ENCODE measurements at regions not wholly inside any gene's neighbourhood (a gene's known extent, or its start where the extent isn't known, plus 50 kb on each side); places are given as distances from the start of the nearest gene placed in this dataset.

- no peaks in the 10 kb centered on the region for H3K4me1 ChIP-seq (ENCODE audit: control insufficient read depth in 1 of 2, insufficient read depth in 2 of 2, low read depth in 1 of 2, low read length in 1 of 2)
- H3K27me3 ChIP-seq (ENCODE audit: insufficient read depth), result no peaks in the 10 kb centered on the region; the same call in 1 of the 2 replicates
- no peak overlapping the region for H3K27ac ChIP-seq (ENCODE audit: low read depth in 2 of 2, low read length in 1 of 2)
- H3K4me2 ChIP-seq, result no peak overlapping the region
- no peaks in the 10 kb centered on the region for H4K20me1 ChIP-seq (ENCODE audit: insufficient read depth)
- H3K9ac ChIP-seq, result no peak overlapping the region
- TF ChIP-seq PBX3 (IDR thresholded peaks at IDR 0.05) (no peak), RXRA (IDR thresholded peaks at IDR 0.05; ENCODE audit: borderline replicate concordance, low read depth) (no peak), RFX5 (IDR thresholded peaks at IDR 0.05; ENCODE audit: low read length) (no peak), NRF1 (IDR thresholded peaks at IDR 0.05; ENCODE audit: low read depth, low read length) (no peak), ZBTB33 (IDR thresholded peaks at IDR 0.05; ENCODE audit: borderline replicate concordance, low read depth) (no peak), RAD21 (IDR thresholded peaks at IDR 0.05; ENCODE audit: low read length) (no peak), TAF1 (IDR thresholded peaks at IDR 0.05; ENCODE audit: borderline replicate concordance, low read depth, low read length) (no peak), FOSL2 (IDR thresholded peaks at IDR 0.05; ENCODE audit: borderline replicate concordance, low read depth) (no peak), USF2 (IDR thresholded peaks at IDR 0.05; ENCODE audit: borderline replicate concordance, low read depth, low read length) (no peak), YY1 (IDR thresholded peaks at IDR 0.05; ENCODE audit: low read depth) (no peak), JUND (IDR thresholded peaks at IDR 0.05) (no peak), MAX (IDR thresholded peaks at IDR 0.05; ENCODE audit: low read depth) (no peak), REST (IDR thresholded peaks at IDR 0.05; ENCODE audit: low read depth, low read length) (no peak), RCOR1 (IDR thresholded peaks at IDR 0.05; ENCODE audit: low read length) (no peak)
- no peaks in the 10 kb centered on the region for H3K79me2 ChIP-seq (ENCODE audit: insufficient read depth)
- no peaks in the 10 kb centered on the region for H3K9me3 ChIP-seq
- no peak for DNase-seq
- H3K4me3 ChIP-seq (ENCODE audit: low read depth in 2 of 2, low read length in 1 of 2), result no peak overlapping the region
- ChIA-PET CTCF (interaction anchor here (1.0 kb wide), 1 partner anchor 278 kb away, joined by 3 read pairs; no protein-coding TSS in a partner anchor), POLR2A (no interaction called here)
- 39% methylated on average over 5 of the region's 5 CpGs for WGBS (ENCODE audit: low lambda C conversion rate)
- H3K36me3 ChIP-seq (replicated peaks in 1 of 2; ENCODE audit: control insufficient read depth in 1 of 2, insufficient read depth in 2 of 2, low read length in 1 of 2), result no peaks in the 10 kb centered on the region
- no peaks in the 10 kb centered on the region for H3K9me2 ChIP-seq
- no peaks in the 10 kb centered on the region for H3F3A ChIP-seq (replicated peaks; ENCODE audit: insufficient read depth)
- no peak overlapping the region for H2AFZ ChIP-seq (ENCODE audit: low read depth)
These were observed 85.7 kb upstream of the CDH13 start for GRCh38 chr16:82541103-82541502.

Measured in SK-N-SH (cell line).